ENCODE measurements at regions not wholly inside any gene's neighbourhood (a gene's known extent, or its start where the extent isn't known, plus 50 kb on each side); places are given as distances from the start of the nearest gene placed in this dataset.

DNA sequence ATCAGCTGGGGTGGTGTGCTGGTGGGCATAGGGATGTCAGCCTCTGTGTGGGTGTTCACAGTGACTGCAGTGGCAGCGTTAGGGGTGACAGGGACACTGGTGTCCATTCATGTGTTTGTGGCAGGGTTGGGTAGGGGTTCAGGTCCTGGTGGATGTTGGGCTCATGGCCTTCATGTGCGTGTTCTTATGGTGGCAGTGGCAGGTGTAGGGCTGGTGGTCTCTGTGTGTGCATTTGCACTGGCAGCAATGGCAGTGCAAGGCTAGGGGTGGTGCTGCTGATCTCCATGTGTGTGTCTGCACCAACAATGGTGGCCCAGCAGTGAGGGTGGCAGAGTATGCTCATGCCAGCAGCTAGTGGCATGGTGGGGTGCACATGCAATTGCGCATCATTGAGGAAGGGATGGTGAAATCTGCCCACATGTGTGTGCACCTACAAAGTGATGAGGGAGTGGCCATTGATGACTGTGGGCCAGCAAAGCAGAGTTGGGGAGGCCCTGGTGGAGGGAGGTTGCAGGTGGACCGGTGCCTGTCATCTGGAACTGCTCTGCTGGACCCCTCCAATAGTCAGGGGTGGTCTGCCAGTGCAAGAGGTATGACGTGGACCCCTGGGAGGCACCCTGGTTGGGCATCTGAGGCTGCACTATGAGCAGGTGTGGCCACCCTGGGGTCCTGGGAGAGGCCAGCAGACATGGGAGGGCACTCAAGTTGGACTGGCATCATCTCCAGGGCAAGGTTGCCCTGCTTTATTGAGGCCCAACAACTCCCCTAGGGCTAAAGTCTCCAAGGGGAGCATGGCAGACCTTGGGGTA, 182.9 kb downstream of the TTC6 start:
- no peak overlapping the region for H3K4me3 ChIP-seq (replicated peaks in 1 of 3; ENCODE audit: insufficient read depth in 1 of 3, low read depth in 1 of 3, low read length in 3 of 3)
- no peaks in the 10 kb centered on the region for H3K36me3 ChIP-seq (ENCODE audit: control insufficient read depth in 2 of 2, extremely low read depth in 1 of 2, insufficient read depth in 2 of 2, low read length in 2 of 2)
- POLR2A ChIA-PET = no interaction called here
- no peaks in the 10 kb centered on the region for H3K27me3 ChIP-seq (ENCODE audit: control insufficient read depth in 2 of 2, insufficient read depth in 2 of 2, low read length in 2 of 2)
- CTCF ChIA-PET = no interaction called here
- no peak overlapping the region for H2AFZ ChIP-seq (ENCODE audit: low read depth, low read length)
- H3K9me3 ChIP-seq (replicated peaks; ENCODE audit: control insufficient read depth, insufficient read depth, low read length) = no peaks in the 10 kb centered on the region
- intact Hi-C loops (cut with micrococcal nuclease) (no loop called here), dilution Hi-C loops (cut with MboI; ENCODE audit: extremely low pct_ligation_motif_present, low sequenced_read_pairs) (no loop called here)
- DNase-seq (ENCODE audit: low read depth, low spot score) (no peak), FAIRE-seq (no peak)
- TF ChIP-seq GATA2 (IDR thresholded peaks at IDR 0.05; ENCODE audit: insufficient read depth, insufficient read length, low read depth, low read length) = no peak
- no peak for TF ChIP-seq POLR2AphosphoS5 (IDR thresholded peaks at IDR 0.05; ENCODE audit: insufficient read depth, low read depth, low read length)
- no peak for TF ChIP-seq EZH2 (IDR thresholded peaks at IDR 0.05; ENCODE audit: borderline replicate concordance, low read depth, low read length, severe bottlenecking)
- TF ChIP-seq JUN (IDR thresholded peaks at IDR 0.05; ENCODE audit: borderline replicate concordance, insufficient read depth, insufficient read length, low read depth) = no peak
- TF ChIP-seq POLR2A (IDR thresholded peaks at IDR 0.05; ENCODE audit: low read depth, low read length) = no peak
- no peak for TF ChIP-seq FOS (IDR thresholded peaks at IDR 0.05; ENCODE audit: borderline replicate concordance, insufficient read depth, low read length)
- TF ChIP-seq, protein P1, sequence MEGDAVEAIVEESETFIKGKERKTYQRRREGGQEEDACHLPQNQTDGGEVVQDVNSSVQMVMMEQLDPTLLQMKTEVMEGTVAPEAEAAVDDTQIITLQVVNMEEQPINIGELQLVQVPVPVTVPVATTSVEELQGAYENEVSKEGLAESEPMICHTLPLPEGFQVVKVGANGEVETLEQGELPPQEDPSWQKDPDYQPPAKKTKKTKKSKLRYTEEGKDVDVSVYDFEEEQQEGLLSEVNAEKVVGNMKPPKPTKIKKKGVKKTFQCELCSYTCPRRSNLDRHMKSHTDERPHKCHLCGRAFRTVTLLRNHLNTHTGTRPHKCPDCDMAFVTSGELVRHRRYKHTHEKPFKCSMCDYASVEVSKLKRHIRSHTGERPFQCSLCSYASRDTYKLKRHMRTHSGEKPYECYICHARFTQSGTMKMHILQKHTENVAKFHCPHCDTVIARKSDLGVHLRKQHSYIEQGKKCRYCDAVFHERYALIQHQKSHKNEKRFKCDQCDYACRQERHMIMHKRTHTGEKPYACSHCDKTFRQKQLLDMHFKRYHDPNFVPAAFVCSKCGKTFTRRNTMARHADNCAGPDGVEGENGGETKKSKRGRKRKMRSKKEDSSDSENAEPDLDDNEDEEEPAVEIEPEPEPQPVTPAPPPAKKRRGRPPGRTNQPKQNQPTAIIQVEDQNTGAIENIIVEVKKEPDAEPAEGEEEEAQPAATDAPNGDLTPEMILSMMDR (IDR thresholded peaks at IDR 0.05; ENCODE audit: extremely low read depth in 1 of 2, insufficient read depth in 1 of 2, low read depth in 1 of 2, low read length in 2 of 2) = no peak
- TF ChIP-seq, protein P2, sequence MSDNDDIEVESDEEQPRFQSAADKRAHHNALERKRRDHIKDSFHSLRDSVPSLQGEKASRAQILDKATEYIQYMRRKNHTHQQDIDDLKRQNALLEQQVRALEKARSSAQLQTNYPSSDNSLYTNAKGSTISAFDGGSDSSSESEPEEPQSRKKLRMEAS (IDR thresholded peaks at IDR 0.05; ENCODE audit: insufficient read depth, insufficient read length) = no peak
- no peak for TF ChIP-seq MYC (IDR thresholded peaks at IDR 0.05; ENCODE audit: low read depth, low read length)
- no peaks in the 10 kb centered on the region for H3K79me2 ChIP-seq (ENCODE audit: control insufficient read depth, insufficient read depth, low read length)
- no peak overlapping the region for H3K27ac ChIP-seq (ENCODE audit: insufficient read depth, low read depth, low read length)
- H3K4me1 ChIP-seq (ENCODE audit: control insufficient read depth, extremely low read depth, insufficient read depth, low read length) = no peaks in the 10 kb centered on the region
- no peak overlapping the region for H3K4me2 ChIP-seq (ENCODE audit: insufficient read depth, low read length)
- H4K20me1 ChIP-seq (replicated peaks; ENCODE audit: control insufficient read depth, extremely low read depth, insufficient read depth, low read length) = no peaks in the 10 kb centered on the region
- H3K9me1 ChIP-seq (replicated peaks; ENCODE audit: control insufficient read depth, extremely low read depth, insufficient read depth, low read length) = no peaks in the 10 kb centered on the region
- no TSS peak for BruUV-seq (replicated peaks)
- H3K9ac ChIP-seq (replicated peaks; ENCODE audit: extremely low read depth, insufficient read depth, low read length) = no peak overlapping the region
